Ishikawa (cell line): ENCODE measurements at regions not wholly inside any gene's neighbourhood (a gene's known extent, or its start where the extent isn't known, plus 50 kb on each side); places are given as distances from the start of the nearest gene placed in this dataset.

ENCODE experiments used
- CEBPB ChIP-seq: IDR thresholded peaks from 2 replicates; pipeline ENCODE4 v1.6.1; 2012
- TAF1 ChIP-seq: IDR thresholded peaks from 2 replicates; pipeline ENCODE4 v1.6.1; 2012; ENCODE audit warnings: low read depth, mild to moderate bottlenecking
- TF ChIP-seq, protein P1 (sequence below): IDR thresholded peaks from 2 replicates; pipeline ENCODE4 v1.6.1; 2012; ENCODE audit warnings: low read depth, mild to moderate bottlenecking

DNA sequence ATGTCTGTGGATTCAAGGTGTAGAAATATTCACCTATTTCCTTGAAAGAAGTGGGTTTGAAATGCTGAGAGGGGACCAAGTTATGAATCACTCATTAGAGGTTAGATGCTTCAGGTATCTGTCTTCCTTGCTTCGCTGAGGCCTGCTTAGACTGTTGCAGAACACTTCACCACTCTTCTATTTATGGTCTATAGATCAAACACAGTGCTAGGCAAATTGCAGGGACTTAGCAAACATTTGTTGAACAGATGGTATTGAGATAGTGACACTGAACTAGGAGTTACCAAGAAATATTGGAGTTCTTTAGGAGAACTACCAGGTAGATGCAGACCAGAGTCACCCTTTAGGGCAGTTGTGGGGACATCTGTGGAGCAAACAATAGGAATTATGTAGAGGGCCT, 123.8 kb downstream of the RFPL4B start:
- TF ChIP-seq TAF1 (no peak), CEBPB (no peak)
- TF ChIP-seq, protein P1, sequence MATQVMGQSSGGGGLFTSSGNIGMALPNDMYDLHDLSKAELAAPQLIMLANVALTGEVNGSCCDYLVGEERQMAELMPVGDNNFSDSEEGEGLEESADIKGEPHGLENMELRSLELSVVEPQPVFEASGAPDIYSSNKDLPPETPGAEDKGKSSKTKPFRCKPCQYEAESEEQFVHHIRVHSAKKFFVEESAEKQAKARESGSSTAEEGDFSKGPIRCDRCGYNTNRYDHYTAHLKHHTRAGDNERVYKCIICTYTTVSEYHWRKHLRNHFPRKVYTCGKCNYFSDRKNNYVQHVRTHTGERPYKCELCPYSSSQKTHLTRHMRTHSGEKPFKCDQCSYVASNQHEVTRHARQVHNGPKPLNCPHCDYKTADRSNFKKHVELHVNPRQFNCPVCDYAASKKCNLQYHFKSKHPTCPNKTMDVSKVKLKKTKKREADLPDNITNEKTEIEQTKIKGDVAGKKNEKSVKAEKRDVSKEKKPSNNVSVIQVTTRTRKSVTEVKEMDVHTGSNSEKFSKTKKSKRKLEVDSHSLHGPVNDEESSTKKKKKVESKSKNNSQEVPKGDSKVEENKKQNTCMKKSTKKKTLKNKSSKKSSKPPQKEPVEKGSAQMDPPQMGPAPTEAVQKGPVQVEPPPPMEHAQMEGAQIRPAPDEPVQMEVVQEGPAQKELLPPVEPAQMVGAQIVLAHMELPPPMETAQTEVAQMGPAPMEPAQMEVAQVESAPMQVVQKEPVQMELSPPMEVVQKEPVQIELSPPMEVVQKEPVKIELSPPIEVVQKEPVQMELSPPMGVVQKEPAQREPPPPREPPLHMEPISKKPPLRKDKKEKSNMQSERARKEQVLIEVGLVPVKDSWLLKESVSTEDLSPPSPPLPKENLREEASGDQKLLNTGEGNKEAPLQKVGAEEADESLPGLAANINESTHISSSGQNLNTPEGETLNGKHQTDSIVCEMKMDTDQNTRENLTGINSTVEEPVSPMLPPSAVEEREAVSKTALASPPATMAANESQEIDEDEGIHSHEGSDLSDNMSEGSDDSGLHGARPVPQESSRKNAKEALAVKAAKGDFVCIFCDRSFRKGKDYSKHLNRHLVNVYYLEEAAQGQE = no peak
